Peyer's patch (tissue), 4 donors: ENCODE measurements at regions not wholly inside any gene's neighbourhood (a gene's known extent, or its start where the extent isn't known, plus 50 kb on each side); places are given as distances from the start of the nearest gene placed in this dataset.

Experiments used
- CTCF ChIP-seq, 6 experiments: fragments of 450-650 bp in 4 of 6; fragments of 200-600 bp in 2 of 6; sonication (generic) in 1 of 6; IDR thresholded peaks; one replicate each; pipeline ENCODE4 v1.5.1; 2017 to 2019; ENCODE audit warnings: antibody characterized with exemption in 6 of 6, mild to moderate bottlenecking in 3 of 6, moderate library complexity in 1 of 6
- POLR2A ChIP-seq, 2 donors: fragments of 450-650 bp; IDR thresholded peaks; one replicate each; pipeline ENCODE4 v1.5.1; 2017; ENCODE audit warnings: antibody characterized with exemption in 2 of 2, mild to moderate bottlenecking in 2 of 2, moderate library complexity in 2 of 2

- no peak for TF ChIP-seq CTCF (IDR thresholded peaks at IDR 0.05)
- no peak for TF ChIP-seq POLR2A (IDR thresholded peaks at IDR 0.05)
These were observed 121.3 kb downstream of the RAMP3 start for GRCh38 chr7:45278763-45279398.
